ENCODE measurements at regions not wholly inside any gene's neighbourhood (a gene's known extent, or its start where the extent isn't known, plus 50 kb on each side); places are given as distances from the start of the nearest gene placed in this dataset.

GRCh38 chr1:234533975-234534876 is 55.2 kb upstream of the TARBP1 start:
- Histone ChIP-seq H3K4me2 (ENCODE audit: control insufficient read depth, extremely low read depth, insufficient read depth, low read depth, low read length) (peak overlapping the region; percentile 67), H3K9me1 (ENCODE audit: control insufficient read depth, extremely low read depth, insufficient read depth, low read length) (no peaks in the 10 kb centered on the region), H4K20me1 (ENCODE audit: control insufficient read depth, extremely low read depth, insufficient read depth, low read length) (no peaks in the 10 kb centered on the region), H3K9me3 (ENCODE audit: control insufficient read depth, low read depth, low read length) (no peaks in the 10 kb centered on the region), H3K27ac (ENCODE audit: control insufficient read depth, insufficient read depth, low read length) (peak overlapping the region; percentile 94), H3K9ac (ENCODE audit: control insufficient read depth, extremely low read depth, insufficient read depth, low read length) (peak overlapping the region; percentile 62), H3K4me1 (ENCODE audit: control insufficient read depth, extremely low read depth, insufficient read depth, low read length) (peaks cover 72% of the 10 kb centered on the region), H2AFZ (ENCODE audit: control insufficient read depth, low read length) (no peak overlapping the region), H3K4me3 (ENCODE audit: control insufficient read depth in 2 of 3, extremely low read depth in 1 of 3, insufficient read depth in 2 of 3, low read depth in 1 of 3, low read length in 3 of 3) (no peak overlapping the region), H3K36me3 (ENCODE audit: control insufficient read depth in 2 of 2, extremely low read depth in 1 of 2, insufficient read depth in 2 of 2, low read length in 2 of 2) (no peaks in the 10 kb centered on the region), H3K27me3 (ENCODE audit: control insufficient read depth, extremely low read depth, insufficient read depth, low read length) (no peaks in the 10 kb centered on the region), H3K79me2 (ENCODE audit: control insufficient read depth, insufficient read depth, low read length) (no peaks in the 10 kb centered on the region)
- no peak for TF ChIP-seq EZH2 (IDR thresholded peaks at IDR 0.05; ENCODE audit: low read length)
- TF ChIP-seq CTCF (optimal IDR thresholded peaks at IDR 0.05 in 1 of 3, IDR thresholded peaks at IDR 0.05 in 1 of 3, conservative IDR thresholded peaks at IDR 0.05 in 1 of 3; ENCODE audit: extremely low read depth in 1 of 3, insufficient read depth in 2 of 3, low read length in 3 of 3), result no peak
- FAIRE-seq (peak; percentile 82), DNase-seq (ENCODE audit: low read depth, low spot score) (no peak)
- dilution Hi-C loops (cut with MboI; ENCODE audit: extremely low pct_ligation_motif_present, low sequenced_read_pairs), result no loop called here

GRCh38 chr1:234533034-234533891 is 54.3 kb upstream of the TARBP1 start:
- Histone ChIP-seq H3K36me3 (ENCODE audit: control insufficient read depth in 2 of 2, extremely low read depth in 1 of 2, insufficient read depth in 2 of 2, low read length in 2 of 2) (no peaks in the 10 kb centered on the region), H3K27ac (ENCODE audit: control insufficient read depth, insufficient read depth, low read length) (peak overlapping the region; percentile 94), H3K9me3 (ENCODE audit: control insufficient read depth, low read depth, low read length) (no peaks in the 10 kb centered on the region), H3K27me3 (ENCODE audit: control insufficient read depth, extremely low read depth, insufficient read depth, low read length) (no peaks in the 10 kb centered on the region), H3K4me3 (ENCODE audit: control insufficient read depth in 2 of 3, extremely low read depth in 1 of 3, insufficient read depth in 2 of 3, low read depth in 1 of 3, low read length in 3 of 3) (no peak overlapping the region), H3K9me1 (ENCODE audit: control insufficient read depth, extremely low read depth, insufficient read depth, low read length) (no peaks in the 10 kb centered on the region), H4K20me1 (ENCODE audit: control insufficient read depth, extremely low read depth, insufficient read depth, low read length) (no peaks in the 10 kb centered on the region), H3K79me2 (ENCODE audit: control insufficient read depth, insufficient read depth, low read length) (no peaks in the 10 kb centered on the region), H3K4me2 (ENCODE audit: control insufficient read depth, extremely low read depth, insufficient read depth, low read depth, low read length) (peak overlapping the region; percentile 67), H3K9ac (ENCODE audit: control insufficient read depth, extremely low read depth, insufficient read depth, low read length) (peak overlapping the region; percentile 62), H2AFZ (ENCODE audit: control insufficient read depth, low read length) (no peak overlapping the region), H3K4me1 (ENCODE audit: control insufficient read depth, extremely low read depth, insufficient read depth, low read length) (peaks cover 63% of the 10 kb centered on the region)
- dilution Hi-C loops (cut with MboI; ENCODE audit: extremely low pct_ligation_motif_present, low sequenced_read_pairs), result no loop called here
- DNase-seq (ENCODE audit: low read depth, low spot score) (peak; percentile 66), FAIRE-seq (peak; percentile 99)
- TF ChIP-seq CTCF (optimal IDR thresholded peaks at IDR 0.05 in 1 of 3, IDR thresholded peaks at IDR 0.05 in 1 of 3, conservative IDR thresholded peaks at IDR 0.05 in 1 of 3; ENCODE audit: extremely low read depth in 1 of 3, insufficient read depth in 2 of 3, low read length in 3 of 3) (peak in 1 of 3 experiments; percentile 9), EZH2 (IDR thresholded peaks at IDR 0.05; ENCODE audit: low read length) (no peak)

All from keratinocyte (primary cell).